ENCODE measurements at regions not wholly inside any gene's neighbourhood (a gene's known extent, or its start where the extent isn't known, plus 50 kb on each side); places are given as distances from the start of the nearest gene placed in this dataset.

- DNase-seq (ENCODE audit: low read depth) = no peak
Measured at GRCh38 chr3:30122359-30122758, 484.0 kb upstream of the TGFBR2 start.

- DNase-seq (ENCODE audit: low read depth) = no peak
Measured at GRCh38 chr3:30123224-30123623, 483.2 kb upstream of the TGFBR2 start.

GRCh38 chr3:30123755-30124154 lies 482.6 kb upstream of the TGFBR2 start:
- no peak for DNase-seq (ENCODE audit: low read depth)

- no peak for DNase-seq (ENCODE audit: low read depth)
Measured at GRCh38 chr3:30124435-30125370, 481.7 kb upstream of the TGFBR2 start.

- DNase-seq (ENCODE audit: low read depth) = no peak
Measured at GRCh38 chr3:30129765-30130164, 476.6 kb upstream of the TGFBR2 start.

GRCh38 chr3:30130391-30130790 lies 476.0 kb upstream of the TGFBR2 start:
- DNase-seq (ENCODE audit: low read depth) = no peak

GRCh38 chr3:30131191-30131590 lies 475.2 kb upstream of the TGFBR2 start:
- no peak for DNase-seq (ENCODE audit: low read depth)

- peak; percentile 42 for DNase-seq (ENCODE audit: low read depth)
Measured at GRCh38 chr3:30135190-30135589, 471.2 kb upstream of the TGFBR2 start.

GRCh38 chr3:30139283-30139682 lies 467.1 kb upstream of the TGFBR2 start:
- no peak for DNase-seq (ENCODE audit: low read depth)

- DNase-seq (ENCODE audit: low read depth) = no peak
Measured at GRCh38 chr3:30140356-30141075, 465.9 kb upstream of the TGFBR2 start.

- no peak for DNase-seq (ENCODE audit: low read depth)
Measured at GRCh38 chr3:30141178-30141581, 465.2 kb upstream of the TGFBR2 start.

- DNase-seq (ENCODE audit: low read depth) = no peak
Measured at GRCh38 chr3:30141927-30142326, 464.5 kb upstream of the TGFBR2 start.

GRCh38 chr3:30142946-30143345 lies 463.5 kb upstream of the TGFBR2 start:
- DNase-seq (ENCODE audit: low read depth) = no peak

GRCh38 chr3:30145281-30145680 lies 461.1 kb upstream of the TGFBR2 start:
- no peak for DNase-seq (ENCODE audit: low read depth)

GRCh38 chr3:30146978-30147377 lies 459.4 kb upstream of the TGFBR2 start:
- no peak for DNase-seq (ENCODE audit: low read depth)

- no peak for DNase-seq (ENCODE audit: low read depth)
Measured at GRCh38 chr3:30154853-30155252, 451.5 kb upstream of the TGFBR2 start.

GRCh38 chr3:30155755-30156154 lies 450.6 kb upstream of the TGFBR2 start:
- DNase-seq (ENCODE audit: low read depth) = no peak

GRCh38 chr3:30156586-30157498 lies 449.6 kb upstream of the TGFBR2 start:
- peak; percentile 30 for DNase-seq (ENCODE audit: low read depth)

- DNase-seq (ENCODE audit: low read depth) = peak; percentile 56
Measured at GRCh38 chr3:30161375-30161774, 445.0 kb upstream of the TGFBR2 start.

GRCh38 chr3:30162579-30162978 lies 443.8 kb upstream of the TGFBR2 start:
- peak; percentile 83 for DNase-seq (ENCODE audit: low read depth)

GRCh38 chr3:30166535-30166934 lies 439.9 kb upstream of the TGFBR2 start:
- DNase-seq (ENCODE audit: low read depth) = no peak

GRCh38 chr3:30167541-30168011 lies 438.8 kb upstream of the TGFBR2 start:
- peak; percentile 15 for DNase-seq (ENCODE audit: low read depth)

Measured in stromal cell of bone marrow (primary cell).